Gastrocnemius medialis (tissue), 4 donors: ENCODE measurements at regions not wholly inside any gene's neighbourhood (a gene's known extent, or its start where the extent isn't known, plus 50 kb on each side); places are given as distances from the start of the nearest gene placed in this dataset.

ENCODE experiments used
- ATAC-seq, 2 donors: fragments of 150-250 bp; one replicate each; pipeline ENCODE4 v1.9.1; 2016
- DNase-seq, 2 donors: peaks; one replicate each; pipeline ENCODE4 v3.0.0-alpha.2; 2019
- H3K27ac ChIP-seq, 4 donors: fragments of 200-600 bp; sonication (generic); 1 replicate in 1 of 4; 2 replicates in 3 of 4; pipeline ENCODE4 v1.5.1; 2016 to 2018; ENCODE audit warnings: mild to moderate bottlenecking in 2 of 4, moderate library complexity in 1 of 4
- H3K27me3 ChIP-seq, 3 donors: fragments of 200-600 bp; sonication (generic) in 2 of 3; 1 replicate in 1 of 3; 2 replicates in 2 of 3; pipeline versions ENCODE4 v1.5.1 to v1.6.0; 2016 to 2019; ENCODE audit warnings: mild to moderate bottlenecking in 1 of 3, moderate library complexity in 1 of 3
- H3K36me3 ChIP-seq, 2 donors: fragments of 200-600 bp; sonication (generic) in 1 of 2; one replicate each; pipeline ENCODE4 v1.5.1; 2017 to 2018
- H3K4me1 ChIP-seq, 2 donors: fragments of 200-600 bp; sonication (generic) in 1 of 2; one replicate each; pipeline ENCODE4 v1.5.1; 2016 to 2017; ENCODE audit warnings: mild to moderate bottlenecking in 2 of 2
- H3K4me3 ChIP-seq, 4 donors: fragments of 200-600 bp; sonication (generic) in 3 of 4; 1 replicate in 1 of 4; 2 replicates in 3 of 4; pipeline ENCODE4 v1.5.1; 2016 to 2019; ENCODE audit warnings: mild to moderate bottlenecking in 2 of 4
- H3K9me3 ChIP-seq, 3 donors: fragments of 200-600 bp; sonication (generic) in 2 of 3; 1 replicate in 1 of 3; 2 replicates in 2 of 3; pipeline ENCODE4 v1.5.1; 2016 to 2019
- CTCF ChIP-seq, 5 experiments: fragments of 450-650 bp in 3 of 5; fragments of 200-600 bp in 2 of 5; sonication (generic) in 2 of 5; IDR thresholded peaks in 4 of 5; conservative IDR thresholded peaks in 1 of 5; 1 replicate in 4 of 5; 2 replicates in 1 of 5; pipeline ENCODE4 v1.5.1; 2016 to 2019; ENCODE audit warnings: antibody characterized with exemption in 5 of 5, mild to moderate bottlenecking in 3 of 5, moderate library complexity in 3 of 5
- POLR2A ChIP-seq, 2 donors: fragments of 450-650 bp; IDR thresholded peaks; one replicate each; pipeline ENCODE4 v1.6.1; 2017; ENCODE audit warnings: antibody characterized with exemption in 2 of 2, mild to moderate bottlenecking in 2 of 2, moderate library complexity in 2 of 2
- in situ Hi-C, 4 donors: fragments of 200-750 bp; cut with MboI; loops; one replicate each; pipeline versions ENCODE4 v1.15.0 to v1.8.0; 2017; ENCODE audit warnings: low sequenced_read_pairs in 4 of 4
- intact Hi-C: fragments of 100-400 bp; cut with DNase I; formaldehyde crosslinking; loops from one replicate; pipeline ENCODE4 v1.15.1; 2023; ENCODE audit warnings: low total_unique reads

- DNase-seq (no peak), ATAC-seq (no peak)
- no peak overlapping the region for H3K27ac ChIP-seq
- no peaks in the 10 kb centered on the region for H3K36me3 ChIP-seq
- no peaks in the 10 kb centered on the region for H3K4me1 ChIP-seq
- in situ Hi-C loops: no loop called here
- no peaks in the 10 kb centered on the region for H3K9me3 ChIP-seq
- no peaks in the 10 kb centered on the region for H3K27me3 ChIP-seq
- no peak for TF ChIP-seq POLR2A (IDR thresholded peaks at IDR 0.05)
- no peak for TF ChIP-seq CTCF (IDR thresholded peaks at IDR 0.05 in 4 of 5, conservative IDR thresholded peaks at IDR 0.05 in 1 of 5)
- no peak overlapping the region for H3K4me3 ChIP-seq
- intact Hi-C loops: no loop called here
These were observed 402.4 kb downstream of the EFNB2 start for GRCh38 chr13:106133025-106133424.

- no peak overlapping the region for H3K4me3 ChIP-seq
- H3K36me3 ChIP-seq: no peaks in the 10 kb centered on the region
- H3K27ac ChIP-seq: no peak overlapping the region
- H3K27me3 ChIP-seq: no peaks in the 10 kb centered on the region
- H3K4me1 ChIP-seq: no peaks in the 10 kb centered on the region
- in situ Hi-C loops: no loop called here
- no peak for TF ChIP-seq POLR2A (IDR thresholded peaks at IDR 0.05)
- TF ChIP-seq CTCF (IDR thresholded peaks at IDR 0.05 in 4 of 5, conservative IDR thresholded peaks at IDR 0.05 in 1 of 5): no peak
- ATAC-seq (no peak), DNase-seq (no peak)
- intact Hi-C loops: no loop called here
- H3K9me3 ChIP-seq: no peaks in the 10 kb centered on the region
These were observed 403.2 kb downstream of the EFNB2 start for GRCh38 chr13:106132216-106132615.

DNA sequence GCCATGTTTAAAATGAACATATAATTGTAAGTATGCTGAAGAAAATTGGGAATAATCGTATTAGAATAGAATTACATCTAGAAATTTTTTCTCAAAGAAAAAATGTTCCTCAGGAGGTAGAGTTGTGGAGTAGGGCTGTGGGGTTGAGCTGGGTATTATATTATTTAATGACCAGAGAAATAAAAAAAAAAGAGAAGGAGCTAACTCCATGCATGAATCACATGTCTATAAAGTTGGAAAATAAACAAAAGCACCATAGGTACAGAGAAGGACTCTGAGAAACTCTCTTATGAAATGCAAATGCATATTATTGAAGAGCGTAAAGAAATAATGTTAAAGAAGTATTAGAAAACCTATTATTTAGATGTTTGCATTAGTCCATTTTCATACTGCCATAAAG lies 405.5 kb downstream of the EFNB2 start:
- ATAC-seq (no peak), DNase-seq (no peak)
- in situ Hi-C loops: no loop called here
- TF ChIP-seq POLR2A (IDR thresholded peaks at IDR 0.05) (no peak), CTCF (IDR thresholded peaks at IDR 0.05 in 4 of 5, conservative IDR thresholded peaks at IDR 0.05 in 1 of 5) (no peak)
- Histone ChIP-seq H3K9me3 (no peaks in the 10 kb centered on the region), H3K27ac (no peak overlapping the region), H3K36me3 (no peaks in the 10 kb centered on the region), H3K4me3 (no peak overlapping the region), H3K27me3 (no peaks in the 10 kb centered on the region), H3K4me1 (no peaks in the 10 kb centered on the region)
- intact Hi-C loops: no loop called here

DNA sequence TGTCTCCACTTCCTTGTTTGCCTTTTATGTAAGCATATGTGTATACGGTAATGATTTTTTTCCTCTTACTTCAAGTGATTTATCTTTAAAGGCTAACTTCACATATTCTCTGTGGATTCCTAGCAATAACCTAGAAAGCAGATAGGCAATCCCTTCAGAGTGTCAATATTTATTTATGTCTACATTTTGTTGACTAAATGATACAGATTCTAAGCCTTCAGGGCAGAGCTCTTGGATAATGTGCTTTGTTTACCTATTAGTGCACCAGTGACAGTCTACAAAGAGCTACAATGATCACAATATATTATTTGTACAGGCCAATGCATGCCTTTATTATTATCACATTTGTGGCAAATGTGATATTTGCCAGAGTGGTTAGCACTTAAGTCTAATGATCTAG lies 406.2 kb downstream of the EFNB2 start:
- Histone ChIP-seq H3K27me3 (no peaks in the 10 kb centered on the region), H3K36me3 (no peaks in the 10 kb centered on the region), H3K4me3 (no peak overlapping the region), H3K27ac (no peak overlapping the region), H3K9me3 (no peaks in the 10 kb centered on the region), H3K4me1 (no peaks in the 10 kb centered on the region)
- intact Hi-C loops: no loop called here
- DNase-seq (no peak), ATAC-seq (no peak)
- in situ Hi-C loops: no loop called here
- no peak for TF ChIP-seq POLR2A (IDR thresholded peaks at IDR 0.05)
- TF ChIP-seq CTCF (IDR thresholded peaks at IDR 0.05 in 4 of 5, conservative IDR thresholded peaks at IDR 0.05 in 1 of 5): no peak

DNA sequence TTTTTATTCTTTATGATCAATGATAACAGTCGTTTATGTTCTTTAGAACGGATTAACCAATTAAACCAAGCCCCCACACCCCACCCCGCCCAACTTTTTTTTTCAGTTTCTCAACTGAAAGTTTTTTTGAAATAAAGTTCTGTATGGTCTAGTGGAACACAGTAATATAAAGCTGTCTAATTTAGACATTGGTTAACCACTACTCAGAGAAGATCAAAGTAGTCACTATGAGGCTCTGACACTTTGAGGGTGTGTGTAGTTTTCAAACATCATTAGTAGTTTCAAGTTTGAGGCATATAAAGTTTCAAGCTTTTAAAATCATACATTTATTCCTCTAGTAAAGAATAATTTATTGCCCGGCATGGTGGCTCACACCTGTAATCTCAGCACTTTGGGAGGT lies 413.2 kb downstream of the EFNB2 start:
- intact Hi-C loops (no loop called here), in situ Hi-C loops (no loop called here)
- ATAC-seq (no peak), DNase-seq (no peak)
- Histone ChIP-seq H3K27me3 (no peaks in the 10 kb centered on the region), H3K4me1 (no peaks in the 10 kb centered on the region), H3K9me3 (no peaks in the 10 kb centered on the region), H3K4me3 (no peak overlapping the region), H3K27ac (no peak overlapping the region), H3K36me3 (no peaks in the 10 kb centered on the region)
- TF ChIP-seq POLR2A (IDR thresholded peaks at IDR 0.05) (no peak), CTCF (IDR thresholded peaks at IDR 0.05 in 4 of 5, conservative IDR thresholded peaks at IDR 0.05 in 1 of 5) (no peak)
